GM21576 (cell line): ENCODE measurements at regions not wholly inside any gene's neighbourhood (a gene's known extent, or its start where the extent isn't known, plus 50 kb on each side); places are given as distances from the start of the nearest gene placed in this dataset.
"Not testable (repeated sequence)": the region's sequence is repeated elsewhere in the genome, so short reads cannot be mapped to it uniquely, and the experiment has no call there.

ENCODE experiments used
- ATAC-seq: cut with Tn5 transposase; IDR thresholded peaks from one replicate; pipeline ENCODE4 v1.9.1; 2021; ENCODE audit warnings: mild to moderate bottlenecking, moderate library complexity; ENCODE audit not compliant: unreplicated experiment

DNA sequence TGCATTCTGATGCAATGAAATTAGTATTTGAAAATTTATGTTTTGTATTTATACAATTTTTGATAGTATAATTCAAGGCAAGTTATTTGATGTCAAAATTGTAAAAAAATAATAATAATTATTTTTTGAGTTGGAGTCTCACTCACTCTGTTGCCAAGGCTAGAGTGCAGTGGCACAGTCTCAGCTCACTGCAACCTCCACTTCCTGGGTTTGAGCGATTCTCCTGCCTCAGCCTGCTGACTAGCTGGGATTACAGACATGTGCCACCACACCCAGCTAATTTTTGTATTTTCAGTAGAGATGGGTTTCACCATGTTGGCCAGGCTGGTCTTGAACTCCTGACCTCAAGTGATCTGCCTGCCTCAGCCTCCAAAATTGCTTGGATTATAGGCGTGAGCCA, 342.4 kb upstream of the ARPP21 start:
- ATAC-seq: not testable (repeated sequence)

DNA sequence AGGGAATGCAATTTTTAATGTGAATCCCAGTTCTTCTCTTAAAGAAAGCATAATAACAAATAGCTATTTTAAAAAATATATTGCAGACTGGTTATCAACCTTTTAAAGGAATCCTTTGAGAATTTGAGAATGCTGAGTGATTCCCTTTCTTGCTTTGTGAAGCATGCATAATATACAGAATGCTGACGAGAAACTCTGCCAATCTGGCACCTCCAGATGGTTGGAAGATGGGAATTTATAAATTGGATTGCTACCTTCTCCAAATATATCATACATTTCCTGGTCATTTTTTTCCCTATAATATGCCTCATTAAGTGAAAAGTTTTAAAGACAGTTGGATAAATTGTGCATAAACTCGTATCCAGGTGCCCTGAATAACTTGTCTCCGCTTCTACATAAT, 333.9 kb upstream of the ARPP21 start:
- no peak for ATAC-seq

DNA sequence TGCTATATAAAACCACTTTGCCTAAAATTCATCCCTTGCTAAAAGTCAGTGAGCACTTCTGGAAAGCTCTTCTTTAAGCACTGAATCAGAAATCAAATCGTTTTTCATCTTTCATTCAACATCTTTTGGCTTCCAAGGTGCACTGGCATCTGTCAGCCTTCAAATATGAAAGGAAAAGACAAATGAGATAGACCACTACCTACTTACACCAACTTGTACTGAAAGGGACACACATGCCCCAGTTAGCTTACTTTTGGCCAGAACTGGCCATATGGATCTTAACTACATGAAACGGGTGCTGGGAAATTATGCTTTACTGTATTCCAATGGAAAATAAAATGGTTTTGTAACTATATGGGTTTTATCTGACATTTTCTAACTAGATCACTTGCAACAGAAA, 332.0 kb upstream of the ARPP21 start:
- ATAC-seq: no peak

- ATAC-seq: not testable (repeated sequence)
Measured at GRCh38 chr3:35316841-35317240, 322.5 kb upstream of the ARPP21 start.

DNA sequence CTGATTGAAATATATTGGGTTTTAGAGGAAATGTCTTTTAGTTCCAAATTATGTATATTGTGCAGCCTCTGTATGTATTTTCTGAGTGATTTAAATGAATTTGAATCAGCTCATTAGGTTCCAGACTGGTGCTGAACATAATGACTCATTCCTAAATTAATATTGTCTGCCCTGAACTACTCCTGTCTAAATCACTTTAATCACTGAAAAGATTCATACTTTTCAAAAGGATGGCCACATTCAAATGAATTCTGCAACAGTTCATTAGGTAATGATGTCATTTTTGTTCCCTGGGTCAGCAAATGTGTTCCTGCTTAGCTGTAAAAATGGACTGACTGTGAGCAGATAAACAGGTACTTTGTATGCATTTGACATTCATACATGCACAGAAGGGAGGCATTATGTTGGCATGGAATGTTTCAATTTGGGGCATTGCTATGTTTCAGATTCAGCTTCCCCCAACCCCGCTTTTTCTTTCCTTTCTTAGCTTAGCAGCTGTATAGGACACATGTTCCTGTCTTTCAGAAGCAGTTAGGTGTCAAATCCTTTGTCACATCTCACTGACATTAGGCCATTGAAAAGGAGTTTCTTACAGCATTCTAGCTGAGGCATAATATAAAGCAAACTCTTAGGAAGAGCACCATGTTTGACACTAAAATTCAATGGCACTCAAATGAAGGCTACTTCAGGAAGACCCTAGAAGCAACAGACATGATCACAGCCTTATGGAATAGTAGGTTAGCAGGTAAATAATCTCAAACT, 318.5 kb upstream of the ARPP21 start:
- no peak for ATAC-seq

GRCh38 chr3:35322070-35322469, 317.3 kb upstream of the ARPP21 start:
- no peak for ATAC-seq

DNA sequence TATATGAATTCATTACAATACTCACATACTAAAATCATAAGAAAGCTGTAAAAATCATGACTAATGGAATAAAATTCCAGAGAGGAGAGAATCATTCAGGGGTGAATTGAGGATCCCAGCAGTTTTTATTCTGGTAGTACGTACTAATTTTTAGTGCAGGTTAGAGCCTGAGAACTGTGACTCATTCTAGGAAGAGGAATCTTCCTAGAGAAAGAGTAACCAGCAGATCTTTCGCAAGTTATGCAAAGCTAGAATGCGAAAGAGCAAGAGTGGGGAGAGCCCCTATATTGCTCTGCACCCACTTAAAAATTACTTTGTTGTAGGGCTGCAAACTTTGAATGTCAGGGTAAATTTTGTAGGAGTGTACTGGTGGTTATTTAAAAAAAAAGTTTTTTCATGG, 303.6 kb upstream of the ARPP21 start:
- ATAC-seq: no peak

DNA sequence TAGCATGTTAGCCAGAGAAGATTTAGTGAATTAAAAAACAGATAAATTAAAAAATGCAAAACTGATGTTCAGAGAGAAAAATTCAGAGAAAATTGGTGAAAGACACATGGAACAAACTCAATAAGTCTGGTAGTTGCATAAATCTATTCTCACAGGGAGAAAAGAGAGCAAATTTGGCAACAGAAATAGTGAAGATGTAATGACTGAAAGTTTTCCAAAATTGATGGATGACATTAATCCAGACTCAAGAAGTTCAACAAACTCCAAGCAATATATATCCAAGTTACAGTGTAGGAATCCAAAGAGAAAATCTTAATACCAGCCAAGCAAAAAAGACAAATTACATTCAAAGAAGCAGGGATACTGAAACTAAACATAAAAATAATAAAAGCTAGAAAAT, 302.7 kb upstream of the ARPP21 start:
- ATAC-seq: no peak

DNA sequence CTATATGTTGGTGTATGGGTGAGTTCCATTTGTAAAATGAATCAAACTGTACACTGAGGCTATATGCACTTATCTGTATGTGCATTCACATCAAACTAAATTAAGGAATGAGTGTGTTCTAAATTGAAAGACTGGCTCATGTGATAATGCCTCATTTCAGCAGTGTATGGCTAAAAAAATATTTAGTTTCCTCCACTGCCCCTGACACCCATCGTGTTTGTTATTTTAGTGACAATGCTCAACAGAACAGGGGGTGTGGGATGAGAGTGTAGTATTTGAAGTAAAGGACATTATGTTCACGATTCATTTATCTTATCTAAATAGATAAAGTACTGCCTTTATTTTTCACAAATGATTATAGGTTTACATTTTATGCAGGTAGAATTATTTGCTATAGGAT, 301.1 kb upstream of the ARPP21 start:
- no peak for ATAC-seq

DNA sequence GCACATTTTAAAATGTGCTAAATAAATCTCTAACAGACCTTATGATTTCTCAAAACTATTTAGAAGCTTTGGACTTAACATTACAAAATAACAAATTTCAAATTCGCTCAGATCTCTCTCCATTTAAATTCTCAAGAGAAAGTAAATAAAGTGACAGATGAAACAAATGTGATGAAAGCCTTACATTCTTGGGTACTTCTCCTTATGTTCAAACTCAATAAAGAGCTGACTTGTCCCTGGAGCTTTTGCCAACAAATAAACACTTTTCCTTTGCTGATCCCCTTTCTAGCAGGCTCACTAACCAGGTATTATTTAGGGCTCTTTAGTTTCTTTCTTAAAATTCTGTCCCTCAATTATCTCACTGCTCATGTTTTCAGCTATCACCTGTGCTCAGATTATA, 259.1 kb upstream of the ARPP21 start:
- no peak for ATAC-seq

DNA sequence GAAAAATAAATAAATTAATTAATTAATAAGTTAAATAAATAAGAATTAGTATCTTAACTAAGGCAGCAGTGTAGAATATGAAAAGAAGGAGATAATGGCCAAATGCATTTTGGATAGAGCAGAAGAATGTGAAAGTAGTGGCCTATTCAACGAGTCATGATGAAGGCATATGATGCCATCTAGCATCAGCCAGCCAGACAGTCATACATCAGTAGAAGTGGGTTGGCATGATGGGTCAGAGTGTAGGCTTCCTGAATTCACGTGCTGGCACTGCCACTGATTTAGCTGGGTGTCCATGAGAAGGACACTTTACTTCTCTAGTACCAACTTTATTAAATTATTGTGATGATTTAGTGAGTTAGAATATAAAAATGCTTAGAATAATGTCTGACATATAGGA, 256.1 kb upstream of the ARPP21 start:
- no peak for ATAC-seq

GRCh38 chr3:35383719-35384555, 255.4 kb upstream of the ARPP21 start:
- no peak for ATAC-seq

DNA sequence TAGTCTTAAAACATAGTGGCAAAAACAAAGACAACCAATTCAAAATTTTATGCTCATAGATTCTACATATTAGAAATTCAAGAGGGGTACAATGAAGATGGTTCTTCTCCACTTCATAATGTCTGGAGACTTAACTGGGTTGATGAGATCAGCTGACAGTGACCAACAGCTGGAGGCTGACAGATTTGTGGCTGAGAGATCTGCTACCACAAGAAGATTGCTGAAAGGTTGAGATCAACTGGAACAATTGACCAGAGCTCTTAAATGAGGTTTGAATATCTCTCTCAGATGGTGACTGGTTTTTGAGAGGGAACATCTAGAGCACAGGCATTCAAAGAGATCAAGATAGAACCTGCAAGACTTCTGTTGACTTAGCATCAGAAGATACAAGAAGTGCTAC, 254.1 kb upstream of the ARPP21 start:
- no peak for ATAC-seq

DNA sequence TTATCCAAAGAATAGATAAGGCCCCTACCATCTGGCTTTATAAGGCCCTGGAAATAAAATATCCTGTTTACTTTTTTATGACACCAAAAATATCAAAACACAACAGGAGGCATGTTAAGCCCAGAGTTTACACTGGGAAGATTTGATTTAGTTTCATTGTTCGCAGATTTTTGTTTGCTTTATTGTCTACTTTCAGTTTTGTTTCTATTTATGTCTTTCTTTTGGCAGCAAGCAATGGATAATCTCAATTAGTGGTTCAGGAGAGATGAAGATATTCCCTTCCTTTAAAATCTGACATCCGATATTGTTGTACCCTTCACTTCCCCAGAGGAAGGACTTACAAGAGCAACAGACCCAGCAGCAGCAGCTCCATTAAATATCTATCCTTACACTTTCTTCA, 249.4 kb upstream of the ARPP21 start:
- ATAC-seq: no peak

GRCh38 chr3:35392187-35392586, 247.1 kb upstream of the ARPP21 start:
- no peak for ATAC-seq

DNA sequence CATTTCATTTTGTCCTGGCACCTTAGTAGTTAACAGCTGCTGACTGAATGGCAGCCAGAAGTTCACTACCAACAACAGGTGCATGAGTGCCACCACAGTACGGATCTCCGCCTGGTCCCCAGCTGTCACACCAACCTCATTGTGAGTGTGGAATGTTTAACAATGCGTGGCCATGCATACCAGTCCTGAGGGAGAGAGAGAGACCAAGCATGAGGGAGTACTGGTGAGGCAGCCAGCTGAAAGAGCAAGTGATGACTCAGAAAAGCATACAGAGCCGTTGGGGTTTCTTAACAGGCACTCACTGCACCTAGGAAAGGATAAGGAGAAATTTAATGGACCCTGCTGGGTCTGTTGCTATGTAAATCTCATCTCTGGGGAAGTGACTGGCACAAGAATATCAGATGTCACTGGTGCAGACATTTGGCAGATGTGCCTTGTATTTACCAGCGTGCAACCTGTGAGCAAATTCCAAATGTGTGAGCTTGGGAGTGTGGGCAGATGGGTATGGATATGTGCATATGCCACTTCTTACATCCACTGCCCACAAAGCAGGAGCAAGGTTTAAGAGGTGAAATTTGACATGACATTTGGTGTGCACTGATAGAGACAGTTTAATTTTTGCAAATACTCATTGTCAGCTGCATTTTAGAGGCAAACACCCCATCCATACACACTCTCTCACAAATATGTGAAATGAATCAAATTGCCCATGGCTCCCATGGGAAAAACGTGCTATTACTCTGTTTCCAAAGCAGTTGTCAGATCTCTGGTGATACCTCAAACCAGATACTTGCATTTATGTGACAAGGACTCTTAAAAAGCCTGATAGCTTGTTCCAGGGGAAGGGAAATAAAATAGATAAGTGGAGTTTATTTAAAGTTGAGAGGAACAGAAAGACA, 245.2 kb upstream of the ARPP21 start:
- ATAC-seq: no peak

- no peak for ATAC-seq
Measured at GRCh38 chr3:35394905-35395304, 244.4 kb upstream of the ARPP21 start.

DNA sequence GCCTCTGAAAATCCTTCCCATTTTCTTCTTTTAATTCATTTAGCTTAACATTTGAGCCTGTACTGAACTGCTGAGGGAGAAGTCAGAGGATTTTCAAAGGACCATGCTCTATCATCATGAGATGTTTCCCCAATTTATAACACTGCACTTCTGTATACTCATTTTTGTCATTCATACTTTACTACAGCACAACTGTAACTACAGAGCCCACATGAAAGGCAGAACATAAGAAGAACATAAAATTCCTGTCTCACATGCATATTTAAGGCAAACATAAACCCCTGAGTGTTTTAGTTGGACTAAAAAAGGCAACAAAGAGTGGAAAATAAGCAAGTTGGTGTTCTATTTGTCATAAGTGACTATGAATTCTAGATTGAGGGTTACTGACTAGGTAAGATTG, 237.7 kb upstream of the ARPP21 start:
- ATAC-seq: no peak

DNA sequence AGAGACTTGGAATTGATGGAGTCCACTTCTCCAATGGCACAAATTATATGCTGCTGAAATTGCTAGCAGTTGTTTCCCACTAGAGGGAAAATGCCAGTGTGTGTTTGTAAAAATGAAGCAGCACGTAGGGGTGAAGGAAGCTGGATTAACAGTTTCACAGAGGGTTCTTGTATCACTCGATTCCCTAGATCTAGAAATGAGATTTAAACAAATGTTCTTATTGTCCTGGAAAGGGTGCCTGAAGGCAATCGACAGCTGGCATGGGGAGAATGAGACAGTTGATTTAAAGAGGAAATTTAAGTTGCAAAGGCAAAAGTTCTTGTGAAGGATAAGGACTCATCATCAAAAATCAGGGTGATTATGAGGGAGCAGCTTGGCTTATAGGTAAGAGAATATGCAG, 234.8 kb upstream of the ARPP21 start:
- ATAC-seq: no peak

GRCh38 chr3:35408882-35409281, 230.4 kb upstream of the ARPP21 start:
- no peak for ATAC-seq

- no peak for ATAC-seq
Measured at GRCh38 chr3:35409991-35410390, 229.3 kb upstream of the ARPP21 start.
